CD14-positive monocyte (primary cell): ENCODE measurements at regions not wholly inside any gene's neighbourhood (a gene's known extent, or its start where the extent isn't known, plus 50 kb on each side); places are given as distances from the start of the nearest gene placed in this dataset.

ENCODE experiments used
- DNase-seq, 3 donors: peaks; one replicate each; pipeline ENCODE4 v3.0.0-alpha.2; 2011 to 2022
- H2AFZ ChIP-seq: 2 replicates; pipeline ENCODE4 v1.6.0; 2012; ENCODE audit warnings: mild to moderate bottlenecking, low read depth, low read length, inconsistent platforms; ENCODE audit not compliant: insufficient read depth, poor library complexity, severe bottlenecking
- H3K27ac ChIP-seq, 2 donors: 1 replicate in 1 of 2; 2 replicates in 1 of 2; pipeline ENCODE4 v1.5.1; 2012 to 2013; ENCODE audit warnings: low read length in 2 of 2, control low read depth in 1 of 2, inconsistent platforms in 1 of 2, low read depth in 1 of 2, mild to moderate bottlenecking in 1 of 2
- H3K27me3 ChIP-seq, 2 donors: one replicate each; pipeline versions ENCODE4 v1.6.0 to v1.6.1; 2011 to 2013; ENCODE audit warnings: low read length in 2 of 2; ENCODE audit not compliant: control insufficient read depth in 2 of 2, insufficient read depth in 2 of 2
- H3K36me3 ChIP-seq, 2 donors: replicated peaks in 1 of 2; 1 replicate in 1 of 2; 2 replicates in 1 of 2; pipeline versions ENCODE4 v1.5.1 to v1.6.1; 2012 to 2013; ENCODE audit warnings: low read length in 2 of 2, control low read depth in 1 of 2, inconsistent platforms in 1 of 2, mild to moderate bottlenecking in 1 of 2; ENCODE audit not compliant: insufficient read depth in 2 of 2, control insufficient read depth in 1 of 2
- H3K4me1 ChIP-seq, 2 donors: 1 replicate in 1 of 2; 2 replicates in 1 of 2; pipeline versions ENCODE4 v1.5.1 to v1.6.1; 2012 to 2013; ENCODE audit warnings: low read length in 2 of 2, control low read depth in 1 of 2, inconsistent platforms in 1 of 2, mild to moderate bottlenecking in 1 of 2, moderate library complexity in 1 of 2; ENCODE audit not compliant: insufficient read depth in 2 of 2, control insufficient read depth in 1 of 2
- H3K4me2 ChIP-seq: replicated peaks from 2 replicates; pipeline ENCODE3; 2012; ENCODE audit warnings: low read length, moderate library complexity, mild to moderate bottlenecking; ENCODE audit not compliant: poor library complexity, severe bottlenecking; ENCODE audit errors: extremely low read depth
- H3K4me3 ChIP-seq, 3 experiments: fragments of 200-600 bp in 1 of 3; sonication (generic) in 1 of 3; replicated peaks in 1 of 3; 1 replicate in 2 of 3; 2 replicates in 1 of 3; pipeline ENCODE4 v1.5.1; 2011 to 2013; ENCODE audit warnings: low read length in 3 of 3, mild to moderate bottlenecking in 3 of 3, control low read depth in 2 of 3, low read depth in 2 of 3, inconsistent platforms in 1 of 3, moderate library complexity in 1 of 3
- H3K79me2 ChIP-seq: 2 replicates; pipeline ENCODE4 v1.6.0; 2012; ENCODE audit warnings: mild to moderate bottlenecking, control low read depth, inconsistent platforms, low read length, moderate library complexity; ENCODE audit not compliant: insufficient read depth
- H3K9ac ChIP-seq: 2 replicates; pipeline ENCODE4 v1.6.0; 2017; ENCODE audit warnings: low read length, mild to moderate bottlenecking; ENCODE audit not compliant: insufficient read depth, poor library complexity, severe bottlenecking
- H3K9me3 ChIP-seq, 2 donors: replicated peaks in 1 of 2; 1 replicate in 1 of 2; 2 replicates in 1 of 2; pipeline versions ENCODE4 v1.5.1 to v1.6.1; 2012 to 2013; ENCODE audit warnings: low read length in 2 of 2, control low read depth in 1 of 2; ENCODE audit not compliant: control insufficient read depth in 1 of 2, insufficient read depth in 1 of 2
- H4K20me1 ChIP-seq: 2 replicates; pipeline ENCODE4 v1.6.0; 2012; ENCODE audit warnings: mild to moderate bottlenecking, low read length, control low read depth, moderate library complexity; ENCODE audit not compliant: insufficient read depth
- H3K27ac Mint-ChIP-seq, 7 donors: one replicate each; pipeline ENCODE4 v1.8.0; 2020; ENCODE audit warnings: mild to moderate bottlenecking in 7 of 7, mixed read lengths in 7 of 7, moderate library complexity in 6 of 7, inconsistent platforms in 2 of 7
- H3K27me3 Mint-ChIP-seq, 3 donors: one replicate each; pipeline ENCODE4 v1.8.0; 2021 to 2022; ENCODE audit warnings: low read depth in 3 of 3, mild to moderate bottlenecking in 3 of 3, mixed read lengths in 3 of 3, moderate library complexity in 3 of 3, inconsistent platforms in 1 of 3
- H3K36me3 Mint-ChIP-seq, 2 donors: one replicate each; pipeline ENCODE4 v1.8.0; 2020; ENCODE audit warnings: mixed read lengths in 2 of 2, inconsistent platforms in 1 of 2, mild to moderate bottlenecking in 1 of 2
- H3K4me1 Mint-ChIP-seq: one replicate; pipeline ENCODE4 v1.8.0; 2020; ENCODE audit warnings: mild to moderate bottlenecking, mixed read lengths
- H3K4me3 Mint-ChIP-seq, 2 donors: one replicate each; pipeline ENCODE4 v1.8.0; 2020; ENCODE audit warnings: mild to moderate bottlenecking in 2 of 2, mixed read lengths in 2 of 2, moderate library complexity in 1 of 2
- H3K9me3 Mint-ChIP-seq, 7 donors: one replicate each; pipeline ENCODE4 v1.8.0; 2020 to 2022; ENCODE audit warnings: mixed read lengths in 7 of 7, mild to moderate bottlenecking in 6 of 7, moderate library complexity in 6 of 7, inconsistent platforms in 2 of 7
- WGBS: methylation state at CpG from one replicate; pipeline ENCODE4 v1.1.5; 2013; ENCODE audit warnings: missing lambda C conversion rate; ENCODE audit not compliant: insufficient coverage; 5-methylcytosine and 5-hydroxymethylcytosine counted together
- intact Hi-C, 2 donors: fragments of 100-400 bp; cut with micrococcal nuclease; formaldehyde crosslinking; loops; one replicate each; pipeline versions ENCODE4 v1.15.0 to v1.15.1; 2023
- TF ChIP-seq, protein P1 (sequence below): fragments of 200-600 bp; IDR thresholded peaks from one replicate; pipeline ENCODE4 v1.8.0; 2022; ENCODE audit warnings: antibody characterized with exemption, mild to moderate bottlenecking

DNA sequence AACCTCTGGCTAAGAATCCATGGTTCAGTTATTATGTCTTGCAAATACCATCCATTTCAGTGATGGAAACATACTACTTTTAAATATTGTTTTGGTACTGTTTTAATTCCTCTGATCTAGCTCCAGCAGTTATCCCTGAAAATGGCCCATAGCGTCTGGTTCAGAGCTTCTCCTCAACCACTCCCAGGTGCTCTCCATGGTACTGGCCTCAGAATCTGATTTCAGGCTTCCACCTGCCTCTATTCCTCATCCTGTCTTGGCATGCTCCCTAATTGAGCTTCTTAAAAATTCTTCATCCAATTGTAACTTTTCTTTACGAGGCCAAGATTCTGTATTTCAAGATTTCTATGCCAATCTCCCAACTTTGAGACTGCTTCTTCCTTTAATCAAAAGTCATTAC is 236.3 kb downstream of the HTR7 start:
- TF ChIP-seq, protein P1, sequence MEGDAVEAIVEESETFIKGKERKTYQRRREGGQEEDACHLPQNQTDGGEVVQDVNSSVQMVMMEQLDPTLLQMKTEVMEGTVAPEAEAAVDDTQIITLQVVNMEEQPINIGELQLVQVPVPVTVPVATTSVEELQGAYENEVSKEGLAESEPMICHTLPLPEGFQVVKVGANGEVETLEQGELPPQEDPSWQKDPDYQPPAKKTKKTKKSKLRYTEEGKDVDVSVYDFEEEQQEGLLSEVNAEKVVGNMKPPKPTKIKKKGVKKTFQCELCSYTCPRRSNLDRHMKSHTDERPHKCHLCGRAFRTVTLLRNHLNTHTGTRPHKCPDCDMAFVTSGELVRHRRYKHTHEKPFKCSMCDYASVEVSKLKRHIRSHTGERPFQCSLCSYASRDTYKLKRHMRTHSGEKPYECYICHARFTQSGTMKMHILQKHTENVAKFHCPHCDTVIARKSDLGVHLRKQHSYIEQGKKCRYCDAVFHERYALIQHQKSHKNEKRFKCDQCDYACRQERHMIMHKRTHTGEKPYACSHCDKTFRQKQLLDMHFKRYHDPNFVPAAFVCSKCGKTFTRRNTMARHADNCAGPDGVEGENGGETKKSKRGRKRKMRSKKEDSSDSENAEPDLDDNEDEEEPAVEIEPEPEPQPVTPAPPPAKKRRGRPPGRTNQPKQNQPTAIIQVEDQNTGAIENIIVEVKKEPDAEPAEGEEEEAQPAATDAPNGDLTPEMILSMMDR: no peak
- no peak overlapping the region for H3K27ac ChIP-seq
- H3K79me2 ChIP-seq: no peaks in the 10 kb centered on the region
- Mint-ChIP-seq H3K4me1 (no peaks in the 10 kb centered on the region), H3K27me3 (no peaks in the 10 kb centered on the region), H3K4me3 (no peak overlapping the region), H3K27ac (no peak overlapping the region), H3K9me3 (peaks cover 0 to 4% (median 0%) of the 10 kb centered on the region in 7 donors), H3K36me3 (no peaks in the 10 kb centered on the region)
- no peaks in the 10 kb centered on the region for H3K27me3 ChIP-seq
- H3K4me3 ChIP-seq: no peak overlapping the region
- intact Hi-C loops: no loop called here
- H3K4me2 ChIP-seq: no peak overlapping the region
- H3K36me3 ChIP-seq: no peaks in the 10 kb centered on the region
- no peak overlapping the region for H2AFZ ChIP-seq
- H4K20me1 ChIP-seq: no peaks in the 10 kb centered on the region
- H3K9me3 ChIP-seq: no peaks in the 10 kb centered on the region
- DNase-seq: no peak
- WGBS: 36% methylated on average over 2 of the region's 2 CpGs
- H3K9ac ChIP-seq: no peak overlapping the region
- H3K4me1 ChIP-seq: no peaks in the 10 kb centered on the region

DNA sequence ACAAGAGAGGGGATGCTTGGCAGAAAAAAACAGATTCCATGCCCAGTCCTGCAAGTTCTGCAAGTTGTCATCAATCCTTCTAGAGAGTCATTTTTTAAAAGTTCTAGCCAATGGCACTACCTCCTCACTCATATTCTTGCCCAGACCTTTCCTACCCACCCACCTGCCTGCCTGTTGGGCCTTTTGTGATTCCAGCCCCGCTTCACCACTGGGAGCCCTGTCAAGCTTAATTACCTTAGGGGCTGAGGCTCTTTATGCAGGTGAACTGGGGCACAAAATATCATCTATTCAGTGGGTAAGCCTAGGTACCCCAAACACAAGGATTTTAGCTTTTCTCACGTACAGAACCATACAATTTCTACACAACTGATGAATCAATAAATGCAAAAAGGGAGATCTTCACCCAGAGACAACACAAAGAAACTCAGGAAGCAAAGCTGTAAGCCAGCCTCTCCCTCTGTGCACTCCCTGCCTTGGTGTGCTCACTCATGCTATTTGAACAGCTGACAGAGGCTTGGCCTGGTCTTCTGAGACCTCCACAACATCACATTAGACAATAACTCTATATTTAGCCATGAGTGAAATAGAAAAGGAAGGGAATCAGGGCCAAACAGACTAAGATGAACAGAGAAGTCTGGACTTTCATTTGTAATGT is 222.6 kb downstream of the HTR7 start:
- Mint-ChIP-seq H3K9me3 (peaks cover 0 to 10% (median 5%) of the 10 kb centered on the region in 7 donors), H3K27ac (no peak overlapping the region), H3K36me3 (no peaks in the 10 kb centered on the region), H3K27me3 (no peaks in the 10 kb centered on the region), H3K4me1 (no peaks in the 10 kb centered on the region), H3K4me3 (no peak overlapping the region)
- Histone ChIP-seq H3K36me3 (no peaks in the 10 kb centered on the region), H2AFZ (no peak overlapping the region), H3K27me3 (no peaks in the 10 kb centered on the region), H3K79me2 (no peaks in the 10 kb centered on the region), H3K9ac (no peak overlapping the region), H4K20me1 (no peaks in the 10 kb centered on the region), H3K9me3 (no peaks in the 10 kb centered on the region), H3K4me2 (no peak overlapping the region), H3K4me3 (no peak overlapping the region), H3K27ac (no peak overlapping the region), H3K4me1 (no peaks in the 10 kb centered on the region)
- no peak for DNase-seq
- WGBS: 67% methylated on average over 1 of the region's 2 CpGs
- TF ChIP-seq, protein P1: no peak
- intact Hi-C loops: no loop called here
